ENCODE measurements at regions not wholly inside any gene's neighbourhood (a gene's known extent, or its start where the extent isn't known, plus 50 kb on each side); places are given as distances from the start of the nearest gene placed in this dataset.

DNA sequence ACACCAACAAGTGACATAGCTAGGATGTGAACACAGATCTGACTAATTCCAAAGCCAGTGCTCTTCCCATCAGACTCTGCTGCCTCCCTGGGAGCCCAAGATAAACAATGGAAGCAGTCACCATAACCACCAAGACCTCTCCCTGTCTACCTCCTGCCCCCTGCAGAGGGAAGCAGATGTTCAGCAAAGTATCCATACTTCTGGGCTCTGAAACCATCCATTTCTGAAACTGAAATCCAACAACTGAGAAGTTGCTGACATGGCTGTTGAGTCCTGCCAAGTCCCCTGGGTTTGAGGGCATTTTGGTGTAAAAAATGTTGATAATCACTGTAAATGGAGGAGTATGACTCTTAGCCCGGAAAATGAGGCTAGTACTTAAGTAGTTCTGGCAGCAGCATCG, 102.1 kb downstream of the TYW3 start:
- no peak overlapping the region for H3K4me3 Mint-ChIP-seq
- Histone ChIP-seq H3K27ac (ENCODE audit: insufficient read length, low read depth, low read length) (no peak overlapping the region), H3K56ac (ENCODE audit: insufficient read length, low read depth, low read length) (no peak overlapping the region), H3K4me2 (ENCODE audit: insufficient read depth, insufficient read length, low read length) (no peak overlapping the region), H3K27me3 (ENCODE audit: insufficient read depth, low read length) (no peaks in the 10 kb centered on the region), H3K79me2 (ENCODE audit: insufficient read depth, low read length) (no peaks in the 10 kb centered on the region), H2BK5ac (ENCODE audit: insufficient read length, low read length) (no peak overlapping the region), H4K5ac (ENCODE audit: insufficient read length, low read depth, low read length) (no peak overlapping the region), H4K91ac (ENCODE audit: insufficient read length, low read depth, low read length) (no peak overlapping the region), H4K20me1 (ENCODE audit: control insufficient read depth, insufficient read depth, insufficient read length) (no peaks in the 10 kb centered on the region), H3K4me1 (ENCODE audit: insufficient read depth, low read length) (no peaks in the 10 kb centered on the region; the same call in 1 of the 2 replicates), H3K4ac (ENCODE audit: low read depth, low read length) (no peak overlapping the region), H2BK20ac (ENCODE audit: low read depth, low read length, poor library complexity, severe bottlenecking) (no peak overlapping the region), H3T11ph (ENCODE audit: low read length) (no peak overlapping the region), H3K23me2 (ENCODE audit: insufficient read length, low read depth, low read length, poor library complexity, severe bottlenecking) (no peaks in the 10 kb centered on the region), H3K9ac (ENCODE audit: extremely low read depth, insufficient read length, low read length) (no peak overlapping the region), H3K79me1 (ENCODE audit: insufficient read depth, low read depth, low read length, poor library complexity, severe bottlenecking) (no peaks in the 10 kb centered on the region), H3K9me3 (ENCODE audit: control insufficient read depth, low read depth, low read length) (no peaks in the 10 kb centered on the region), H2AFZ (ENCODE audit: low read length) (no peak overlapping the region), H4K8ac (replicated peaks; ENCODE audit: insufficient read length, low read depth, low read length) (no peak overlapping the region), H2BK12ac (ENCODE audit: insufficient read length, low read depth, low read length) (no peak overlapping the region), H3K14ac (ENCODE audit: insufficient read depth, low read length) (no peak overlapping the region), H3K18ac (ENCODE audit: insufficient read length, low read depth, low read length) (no peak overlapping the region), H3K23ac (ENCODE audit: insufficient read length, low read depth, low read length) (no peak overlapping the region), H2BK120ac (ENCODE audit: low read depth, low read length, poor library complexity, severe bottlenecking) (no peak overlapping the region), H2BK15ac (ENCODE audit: low read depth, low read length) (no peak overlapping the region), H2AK5ac (ENCODE audit: insufficient read length, low read length) (no peak overlapping the region)
- TF ChIP-seq, protein P1, sequence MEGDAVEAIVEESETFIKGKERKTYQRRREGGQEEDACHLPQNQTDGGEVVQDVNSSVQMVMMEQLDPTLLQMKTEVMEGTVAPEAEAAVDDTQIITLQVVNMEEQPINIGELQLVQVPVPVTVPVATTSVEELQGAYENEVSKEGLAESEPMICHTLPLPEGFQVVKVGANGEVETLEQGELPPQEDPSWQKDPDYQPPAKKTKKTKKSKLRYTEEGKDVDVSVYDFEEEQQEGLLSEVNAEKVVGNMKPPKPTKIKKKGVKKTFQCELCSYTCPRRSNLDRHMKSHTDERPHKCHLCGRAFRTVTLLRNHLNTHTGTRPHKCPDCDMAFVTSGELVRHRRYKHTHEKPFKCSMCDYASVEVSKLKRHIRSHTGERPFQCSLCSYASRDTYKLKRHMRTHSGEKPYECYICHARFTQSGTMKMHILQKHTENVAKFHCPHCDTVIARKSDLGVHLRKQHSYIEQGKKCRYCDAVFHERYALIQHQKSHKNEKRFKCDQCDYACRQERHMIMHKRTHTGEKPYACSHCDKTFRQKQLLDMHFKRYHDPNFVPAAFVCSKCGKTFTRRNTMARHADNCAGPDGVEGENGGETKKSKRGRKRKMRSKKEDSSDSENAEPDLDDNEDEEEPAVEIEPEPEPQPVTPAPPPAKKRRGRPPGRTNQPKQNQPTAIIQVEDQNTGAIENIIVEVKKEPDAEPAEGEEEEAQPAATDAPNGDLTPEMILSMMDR (conservative IDR thresholded peaks at IDR 0.05) = no peak
- no peaks in the 10 kb centered on the region for H3K9me3 Mint-ChIP-seq
- no peaks in the 10 kb centered on the region for H3K27me3 Mint-ChIP-seq (ENCODE audit: low read depth)
- no CpG with 5 or more reads among the region's 2 CpGs for WGBS (ENCODE audit: extremely low coverage, insufficient read length, low lambda C conversion rate)
- no peak overlapping the region for H3K27ac Mint-ChIP-seq
- no peaks in the 10 kb centered on the region for H3K36me3 Mint-ChIP-seq (ENCODE audit: insufficient read depth in 1 of 3, low read depth in 3 of 3)
- H3K4me1 Mint-ChIP-seq = peaks cover 2 to 6% of the 10 kb centered on the region in 2 experiments; a peak in 2 of 4 replicates
- DNase-seq = no peak

Measured in H9 (cell line).